Lower leg skin (tissue), 3 donors: ENCODE measurements at regions not wholly inside any gene's neighbourhood (a gene's known extent, or its start where the extent isn't known, plus 50 kb on each side); places are given as distances from the start of the nearest gene placed in this dataset.

Source experiments
- CTCF ChIP-seq, 3 donors: fragments of 450-650 bp; IDR thresholded peaks; one replicate each; pipeline ENCODE4 v1.5.1; 2016; ENCODE audit warnings: antibody characterized with exemption in 3 of 3, mild to moderate bottlenecking in 3 of 3, moderate library complexity in 2 of 3
- POLR2A ChIP-seq, 2 donors: fragments of 450-650 bp; IDR thresholded peaks; one replicate each; pipeline ENCODE4 v1.6.1; 2016 to 2017; ENCODE audit warnings: antibody characterized with exemption in 2 of 2, mild to moderate bottlenecking in 1 of 2, moderate library complexity in 1 of 2

GRCh38 chr3:95265129-95265528, 1202.3 kb downstream of the NSUN3 start:
- no peak for TF ChIP-seq CTCF (IDR thresholded peaks at IDR 0.05)
- no peak for TF ChIP-seq POLR2A (IDR thresholded peaks at IDR 0.05)
